C4-2B (cell line): ENCODE measurements at regions not wholly inside any gene's neighbourhood (a gene's known extent, or its start where the extent isn't known, plus 50 kb on each side); places are given as distances from the start of the nearest gene placed in this dataset.

ENCODE experiments used
- ZFX ChIP-seq: fragments of 450-650 bp; IDR thresholded peaks from 2 replicates; pipeline ENCODE4 v1.6.1; 2017
- TF ChIP-seq, protein P1 (sequence below): fragments of 450-650 bp; conservative IDR thresholded peaks from 2 replicates; pipeline ENCODE4 v1.5.1; 2017; ENCODE audit warnings: mild to moderate bottlenecking

DNA sequence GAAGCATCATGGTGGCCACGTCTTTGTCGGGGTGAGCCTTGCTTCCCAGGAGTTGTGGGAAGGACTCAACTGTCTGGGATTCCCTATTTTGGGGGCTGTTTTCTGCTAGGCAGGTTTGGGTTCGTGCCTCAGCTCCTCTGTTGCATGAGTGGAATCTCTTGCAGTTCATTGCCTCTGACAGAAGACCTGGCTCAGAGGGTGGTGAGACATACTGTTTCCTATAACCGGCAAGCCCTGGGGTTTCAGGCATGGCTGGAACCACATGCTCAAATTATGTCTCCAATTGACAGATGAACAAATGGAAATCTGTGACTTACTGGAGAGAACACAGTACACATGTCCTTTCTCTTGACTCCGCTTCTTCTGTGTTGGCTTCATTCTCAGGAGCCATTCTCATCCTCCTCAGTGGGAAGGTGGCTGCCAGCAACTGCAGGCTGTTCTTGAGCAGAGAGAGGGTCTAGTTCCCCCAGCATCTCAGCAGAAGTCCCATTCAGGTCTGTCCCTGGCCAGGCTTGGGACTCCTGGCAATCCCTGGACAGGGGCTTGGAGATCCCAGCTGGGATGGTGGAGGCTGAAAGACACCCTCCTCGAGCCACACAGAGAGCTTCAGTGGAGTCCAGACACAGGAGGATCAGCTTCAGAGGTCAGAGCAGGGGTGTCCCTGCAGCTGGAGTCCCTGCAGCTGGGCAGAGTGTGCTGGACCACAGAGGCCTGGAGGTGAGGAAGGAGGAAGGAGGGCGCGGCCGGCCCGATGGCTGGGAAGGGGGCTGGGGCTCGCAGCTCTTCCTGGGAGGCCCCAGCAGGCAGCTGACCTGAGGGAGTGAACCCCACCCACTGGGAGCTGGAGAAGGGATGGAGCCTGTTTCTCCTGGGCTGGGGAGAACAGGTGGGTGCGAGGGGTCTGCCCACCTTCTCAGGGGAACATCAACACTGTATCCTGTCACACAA, 97.6 kb downstream of the LSM3 start:
- TF ChIP-seq, protein P1, sequence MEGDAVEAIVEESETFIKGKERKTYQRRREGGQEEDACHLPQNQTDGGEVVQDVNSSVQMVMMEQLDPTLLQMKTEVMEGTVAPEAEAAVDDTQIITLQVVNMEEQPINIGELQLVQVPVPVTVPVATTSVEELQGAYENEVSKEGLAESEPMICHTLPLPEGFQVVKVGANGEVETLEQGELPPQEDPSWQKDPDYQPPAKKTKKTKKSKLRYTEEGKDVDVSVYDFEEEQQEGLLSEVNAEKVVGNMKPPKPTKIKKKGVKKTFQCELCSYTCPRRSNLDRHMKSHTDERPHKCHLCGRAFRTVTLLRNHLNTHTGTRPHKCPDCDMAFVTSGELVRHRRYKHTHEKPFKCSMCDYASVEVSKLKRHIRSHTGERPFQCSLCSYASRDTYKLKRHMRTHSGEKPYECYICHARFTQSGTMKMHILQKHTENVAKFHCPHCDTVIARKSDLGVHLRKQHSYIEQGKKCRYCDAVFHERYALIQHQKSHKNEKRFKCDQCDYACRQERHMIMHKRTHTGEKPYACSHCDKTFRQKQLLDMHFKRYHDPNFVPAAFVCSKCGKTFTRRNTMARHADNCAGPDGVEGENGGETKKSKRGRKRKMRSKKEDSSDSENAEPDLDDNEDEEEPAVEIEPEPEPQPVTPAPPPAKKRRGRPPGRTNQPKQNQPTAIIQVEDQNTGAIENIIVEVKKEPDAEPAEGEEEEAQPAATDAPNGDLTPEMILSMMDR = no peak
- TF ChIP-seq ZFX = no peak
